ENCODE measurements at regions not wholly inside any gene's neighbourhood (a gene's known extent, or its start where the extent isn't known, plus 50 kb on each side); places are given as distances from the start of the nearest gene placed in this dataset.

DNA sequence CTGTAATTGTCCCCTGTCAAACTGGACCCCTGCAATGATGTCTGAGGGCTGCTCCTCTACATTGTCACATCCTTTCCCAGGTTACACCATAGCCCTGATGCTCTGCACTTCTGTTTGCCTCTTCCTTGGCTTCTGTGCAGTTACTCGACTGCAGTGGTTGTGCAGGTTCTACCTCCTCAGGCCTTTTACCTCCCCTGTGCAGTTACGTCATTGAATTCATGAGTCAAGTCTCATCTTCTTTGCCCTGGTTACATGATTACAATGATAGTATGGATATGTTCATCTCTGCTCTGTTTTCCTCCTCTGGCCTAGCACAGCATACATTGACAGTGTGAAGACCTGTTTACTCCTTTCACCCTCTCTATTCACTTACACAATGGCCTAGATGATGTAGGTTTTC is 83.2 kb downstream of the FAM47B start:
- POLR2A ChIA-PET, result no interaction called here
- TF ChIP-seq EZH2phosphoT487 (IDR thresholded peaks at IDR 0.05; ENCODE audit: borderline replicate concordance, low read depth, low read length), result no peak
- TF ChIP-seq, protein P1, sequence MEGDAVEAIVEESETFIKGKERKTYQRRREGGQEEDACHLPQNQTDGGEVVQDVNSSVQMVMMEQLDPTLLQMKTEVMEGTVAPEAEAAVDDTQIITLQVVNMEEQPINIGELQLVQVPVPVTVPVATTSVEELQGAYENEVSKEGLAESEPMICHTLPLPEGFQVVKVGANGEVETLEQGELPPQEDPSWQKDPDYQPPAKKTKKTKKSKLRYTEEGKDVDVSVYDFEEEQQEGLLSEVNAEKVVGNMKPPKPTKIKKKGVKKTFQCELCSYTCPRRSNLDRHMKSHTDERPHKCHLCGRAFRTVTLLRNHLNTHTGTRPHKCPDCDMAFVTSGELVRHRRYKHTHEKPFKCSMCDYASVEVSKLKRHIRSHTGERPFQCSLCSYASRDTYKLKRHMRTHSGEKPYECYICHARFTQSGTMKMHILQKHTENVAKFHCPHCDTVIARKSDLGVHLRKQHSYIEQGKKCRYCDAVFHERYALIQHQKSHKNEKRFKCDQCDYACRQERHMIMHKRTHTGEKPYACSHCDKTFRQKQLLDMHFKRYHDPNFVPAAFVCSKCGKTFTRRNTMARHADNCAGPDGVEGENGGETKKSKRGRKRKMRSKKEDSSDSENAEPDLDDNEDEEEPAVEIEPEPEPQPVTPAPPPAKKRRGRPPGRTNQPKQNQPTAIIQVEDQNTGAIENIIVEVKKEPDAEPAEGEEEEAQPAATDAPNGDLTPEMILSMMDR (conservative IDR thresholded peaks at IDR 0.05; ENCODE audit: low read length), result no peak
- H3K27ac ChIP-seq (ENCODE audit: low read depth, low read length, poor library complexity, severe bottlenecking), result no peak overlapping the region
- no peaks in the 10 kb centered on the region for H3K4me1 ChIP-seq (ENCODE audit: insufficient read depth, low read length, poor library complexity, severe bottlenecking)
- no peak overlapping the region for H3K4me2 ChIP-seq (ENCODE audit: low read length)
- H3K79me2 ChIP-seq (ENCODE audit: insufficient read depth, low read depth, low read length), result no peaks in the 10 kb centered on the region
- intact Hi-C loops (cut with micrococcal nuclease; ENCODE audit: unreplicated experiment), result no loop called here
- CTCF ChIA-PET (ENCODE audit: unreplicated experiment), result no interaction called here
- no peaks in the 10 kb centered on the region for H3K36me3 ChIP-seq (ENCODE audit: insufficient read depth, low read length)
- no peak overlapping the region for H2AFZ ChIP-seq (ENCODE audit: low read length)
- H4K20me1 ChIP-seq (ENCODE audit: insufficient read depth, low read length), result no peaks in the 10 kb centered on the region
- H3K4me3 ChIP-seq (ENCODE audit: low read depth, low read length, poor library complexity, severe bottlenecking), result no peak overlapping the region
- H3K9me3 ChIP-seq (ENCODE audit: low read length), result no peaks in the 10 kb centered on the region
- H3K9me2 ChIP-seq (ENCODE audit: insufficient read depth, low read length), result no peaks in the 10 kb centered on the region
- no peak for DNase-seq (ENCODE audit: low spot score)
- BruUV-seq (replicated peaks), result no TSS peak

DNA sequence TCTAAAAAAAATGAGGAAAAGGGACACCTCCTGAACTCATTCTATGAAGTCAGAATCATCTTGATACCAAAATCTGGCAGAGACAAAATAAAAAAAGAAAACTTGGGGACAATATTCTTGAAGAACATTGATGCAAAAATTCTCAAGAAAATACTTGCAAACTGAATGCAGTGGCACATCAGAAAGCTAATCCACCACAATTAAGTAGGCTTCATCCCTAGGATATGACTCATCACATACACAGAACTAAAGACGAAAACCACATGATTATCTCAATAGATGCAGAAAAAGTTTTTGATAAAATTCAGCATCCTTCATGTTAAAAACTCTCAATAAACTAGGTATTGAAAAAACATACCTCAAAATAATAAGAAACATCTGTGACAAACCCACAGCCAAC is 98.3 kb downstream of the FAM47B start:
- Histone ChIP-seq H3K4me1 (ENCODE audit: insufficient read depth, low read length, poor library complexity, severe bottlenecking) (no peaks in the 10 kb centered on the region), H3K9me3 (ENCODE audit: low read length) (no peaks in the 10 kb centered on the region), H3K4me3 (ENCODE audit: low read depth, low read length, poor library complexity, severe bottlenecking) (no peak overlapping the region), H3K9me2 (ENCODE audit: insufficient read depth, low read length) (no peaks in the 10 kb centered on the region), H3K4me2 (ENCODE audit: low read length) (no peak overlapping the region), H4K20me1 (ENCODE audit: insufficient read depth, low read length) (no peaks in the 10 kb centered on the region), H3K79me2 (ENCODE audit: insufficient read depth, low read depth, low read length) (no peaks in the 10 kb centered on the region), H3K36me3 (ENCODE audit: insufficient read depth, low read length) (no peaks in the 10 kb centered on the region), H3K27ac (ENCODE audit: low read depth, low read length, poor library complexity, severe bottlenecking) (no peak overlapping the region), H2AFZ (ENCODE audit: low read length) (no peak overlapping the region)
- TF ChIP-seq, protein P1 (conservative IDR thresholded peaks at IDR 0.05; ENCODE audit: low read length), result no peak
- TF ChIP-seq EZH2phosphoT487 (IDR thresholded peaks at IDR 0.05; ENCODE audit: borderline replicate concordance, low read depth, low read length), result no peak
- BruUV-seq (replicated peaks), result no TSS peak
- CTCF ChIA-PET (ENCODE audit: unreplicated experiment), result no interaction called here
- POLR2A ChIA-PET, result no interaction called here
- DNase-seq (ENCODE audit: low spot score), result no peak
- intact Hi-C loops (cut with micrococcal nuclease; ENCODE audit: unreplicated experiment), result no loop called here

GRCh38 chrX:35046660-35047296 is 104.2 kb downstream of the FAM47B start:
- TF ChIP-seq EZH2phosphoT487 (IDR thresholded peaks at IDR 0.05; ENCODE audit: borderline replicate concordance, low read depth, low read length), result no peak
- TF ChIP-seq, protein P1 (conservative IDR thresholded peaks at IDR 0.05; ENCODE audit: low read length), result no peak
- no peak overlapping the region for H3K27ac ChIP-seq (ENCODE audit: low read depth, low read length, poor library complexity, severe bottlenecking)
- CTCF ChIA-PET (ENCODE audit: unreplicated experiment), result no interaction called here
- H4K20me1 ChIP-seq (ENCODE audit: insufficient read depth, low read length), result no peaks in the 10 kb centered on the region
- H3K9me2 ChIP-seq (ENCODE audit: insufficient read depth, low read length), result no peaks in the 10 kb centered on the region
- H3K4me2 ChIP-seq (ENCODE audit: low read length), result no peak overlapping the region
- H3K4me1 ChIP-seq (ENCODE audit: insufficient read depth, low read length, poor library complexity, severe bottlenecking), result no peaks in the 10 kb centered on the region
- H3K36me3 ChIP-seq (ENCODE audit: insufficient read depth, low read length), result no peaks in the 10 kb centered on the region
- BruUV-seq (replicated peaks), result no TSS peak
- DNase-seq (ENCODE audit: low spot score), result no peak
- no peaks in the 10 kb centered on the region for H3K9me3 ChIP-seq (ENCODE audit: low read length)
- H3K79me2 ChIP-seq (ENCODE audit: insufficient read depth, low read depth, low read length), result no peaks in the 10 kb centered on the region
- POLR2A ChIA-PET, result no interaction called here
- H2AFZ ChIP-seq (ENCODE audit: low read length), result no peak overlapping the region
- intact Hi-C loops (cut with micrococcal nuclease; ENCODE audit: unreplicated experiment), result no loop called here
- H3K4me3 ChIP-seq (ENCODE audit: low read depth, low read length, poor library complexity, severe bottlenecking), result no peak overlapping the region

Measured in OCI-LY7 (cell line).